ENCODE measurements at regions not wholly inside any gene's neighbourhood (a gene's known extent, or its start where the extent isn't known, plus 50 kb on each side); places are given as distances from the start of the nearest gene placed in this dataset.

- Histone ChIP-seq H3K9me3 (replicated peaks) (no peaks in the 10 kb centered on the region), H3K4me1 (no peaks in the 10 kb centered on the region), H3K4me3 (no peak overlapping the region), H3K27me3 (no peaks in the 10 kb centered on the region), H3K27ac (no peak overlapping the region), H3K36me3 (no peaks in the 10 kb centered on the region)
- DNase-seq = no peak
Measured at GRCh38 chr4:121555315-121556107, 141.3 kb downstream of the ANXA5 start.

DNA sequence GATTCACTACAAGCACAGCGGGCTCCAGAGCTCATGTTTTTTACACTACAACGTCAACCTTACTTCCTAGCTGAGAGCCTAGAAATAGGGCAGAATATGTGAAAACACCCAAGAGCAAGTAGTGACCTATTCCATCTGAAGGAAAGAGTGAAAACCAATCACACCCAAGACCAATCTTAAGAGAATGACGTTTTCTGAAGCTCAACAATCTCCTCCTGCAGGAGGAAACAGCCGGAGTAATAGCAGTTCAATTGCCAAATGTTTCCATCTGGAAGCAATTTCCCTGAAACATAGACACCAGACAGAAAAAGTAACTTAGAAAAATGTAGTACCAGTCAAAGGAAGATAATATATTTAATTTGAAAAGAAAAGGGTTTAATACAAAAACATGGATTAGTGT lies 142.4 kb downstream of the ANXA5 start:
- no peaks in the 10 kb centered on the region for H3K27me3 ChIP-seq
- H3K27ac ChIP-seq = no peak overlapping the region
- H3K36me3 ChIP-seq = no peaks in the 10 kb centered on the region
- H3K9me3 ChIP-seq (replicated peaks) = no peaks in the 10 kb centered on the region
- no peak for DNase-seq
- H3K4me1 ChIP-seq = no peaks in the 10 kb centered on the region
- no peak overlapping the region for H3K4me3 ChIP-seq

GRCh38 chr4:121551881-121552280 lies 144.9 kb downstream of the ANXA5 start:
- Histone ChIP-seq H3K27me3 (no peaks in the 10 kb centered on the region), H3K4me1 (no peaks in the 10 kb centered on the region), H3K36me3 (no peaks in the 10 kb centered on the region), H3K9me3 (replicated peaks) (no peaks in the 10 kb centered on the region), H3K27ac (no peak overlapping the region), H3K4me3 (no peak overlapping the region)
- DNase-seq = no peak

- Histone ChIP-seq H3K36me3 (no peaks in the 10 kb centered on the region), H3K4me1 (no peaks in the 10 kb centered on the region), H3K27ac (no peak overlapping the region), H3K4me3 (no peak overlapping the region), H3K27me3 (no peaks in the 10 kb centered on the region), H3K9me3 (replicated peaks) (no peaks in the 10 kb centered on the region)
- no peak for DNase-seq
Measured at GRCh38 chr4:121551271-121551670, 145.5 kb downstream of the ANXA5 start.

GRCh38 chr4:121541696-121542095 lies 155.1 kb downstream of the ANXA5 start:
- Histone ChIP-seq H3K9me3 (replicated peaks) (no peaks in the 10 kb centered on the region), H3K27ac (no peak overlapping the region), H3K4me1 (no peaks in the 10 kb centered on the region), H3K4me3 (no peak overlapping the region), H3K27me3 (no peaks in the 10 kb centered on the region), H3K36me3 (no peaks in the 10 kb centered on the region)
- no peak for DNase-seq

GRCh38 chr4:121535351-121535750 lies 154.5 kb upstream of the QRFPR start:
- Histone ChIP-seq H3K9me3 (replicated peaks) (no peaks in the 10 kb centered on the region), H3K27me3 (no peaks in the 10 kb centered on the region), H3K27ac (no peak overlapping the region), H3K36me3 (no peaks in the 10 kb centered on the region), H3K4me3 (no peak overlapping the region), H3K4me1 (no peaks in the 10 kb centered on the region)
- no peak for DNase-seq

- Histone ChIP-seq H3K9me3 (replicated peaks) (no peaks in the 10 kb centered on the region), H3K27me3 (no peaks in the 10 kb centered on the region), H3K36me3 (no peaks in the 10 kb centered on the region), H3K27ac (no peak overlapping the region), H3K4me1 (no peaks in the 10 kb centered on the region), H3K4me3 (no peak overlapping the region)
- no peak for DNase-seq
Measured at GRCh38 chr4:121534187-121534586, 153.4 kb upstream of the QRFPR start.

DNA sequence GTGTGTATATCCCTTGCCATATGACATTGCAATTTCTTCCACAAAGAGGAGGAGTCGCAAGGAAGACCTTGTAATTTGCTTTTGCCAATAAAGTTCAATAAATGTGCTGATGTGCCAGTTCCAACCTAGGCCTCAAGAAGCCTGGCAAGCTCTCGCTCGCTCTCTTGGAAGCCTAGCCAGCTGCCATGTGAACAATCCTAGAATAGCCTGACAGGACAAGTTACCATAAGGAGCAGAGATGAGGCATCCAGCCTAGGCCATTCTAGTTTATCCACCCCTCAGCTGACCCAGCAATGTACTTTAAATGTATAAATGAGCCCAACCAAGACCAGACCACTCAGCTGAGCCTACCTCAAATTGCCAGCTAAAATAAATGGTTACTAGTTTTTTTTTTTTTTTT lies 145.7 kb upstream of the QRFPR start:
- Histone ChIP-seq H3K9me3 (replicated peaks) (no peaks in the 10 kb centered on the region), H3K27me3 (peaks cover 4% of the 10 kb centered on the region; the same call in 1 of the 2 replicates), H3K27ac (no peak overlapping the region), H3K4me3 (no peak overlapping the region), H3K4me1 (no peaks in the 10 kb centered on the region), H3K36me3 (no peaks in the 10 kb centered on the region)
- DNase-seq = no peak

DNA sequence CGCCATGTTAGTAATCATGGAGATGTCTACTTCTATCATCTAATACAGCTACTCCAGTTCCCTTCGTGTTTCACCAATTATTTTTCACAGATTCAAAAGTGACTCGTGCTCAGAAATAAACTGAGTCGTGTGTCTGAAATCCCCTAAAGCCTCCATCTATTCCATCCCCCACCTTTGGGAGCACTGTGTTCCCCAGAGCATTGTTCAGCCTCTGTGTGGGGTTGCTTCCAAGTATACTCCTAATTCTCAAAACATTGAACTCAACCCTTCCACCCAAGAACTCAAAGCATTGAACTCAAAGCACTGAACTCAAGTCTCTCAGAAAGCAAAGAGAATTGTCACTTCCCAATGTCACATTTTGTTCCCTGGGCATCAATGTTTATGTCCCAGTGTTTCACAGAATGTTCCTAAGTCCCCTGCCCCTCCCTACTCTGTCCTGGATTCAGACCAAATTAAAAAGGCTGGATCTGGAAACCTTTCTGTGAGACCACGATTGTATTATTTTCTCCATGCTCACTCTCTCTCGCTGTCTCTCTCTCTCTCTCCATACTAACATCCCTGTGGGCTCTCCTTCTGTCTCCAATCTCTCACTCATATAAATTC lies 138.5 kb upstream of the QRFPR start:
- H3K36me3 ChIP-seq = no peaks in the 10 kb centered on the region
- no peak for DNase-seq
- H3K4me1 ChIP-seq = no peaks in the 10 kb centered on the region
- H3K9me3 ChIP-seq (replicated peaks) = no peaks in the 10 kb centered on the region
- no peaks in the 10 kb centered on the region for H3K27me3 ChIP-seq
- H3K4me3 ChIP-seq = no peak overlapping the region
- no peak overlapping the region for H3K27ac ChIP-seq

DNA sequence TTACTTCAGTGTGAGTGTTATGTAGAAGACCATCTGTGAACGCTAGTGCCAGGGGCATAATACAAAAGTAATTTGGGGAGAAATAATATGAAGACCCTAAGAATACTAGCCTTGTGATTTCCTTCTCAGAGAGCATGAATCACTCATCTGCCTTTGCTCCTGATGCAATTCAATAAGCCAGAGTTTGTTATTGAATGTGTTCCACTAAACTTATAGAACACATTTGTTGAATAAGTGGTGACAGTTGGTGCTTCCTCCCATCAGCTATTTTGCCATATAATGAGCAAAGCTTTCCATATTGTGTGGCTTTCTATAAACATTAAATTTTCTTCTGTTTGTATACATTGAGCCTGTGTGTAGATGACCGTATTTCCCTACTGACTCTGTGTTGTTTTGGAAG lies 136.4 kb upstream of the QRFPR start:
- Histone ChIP-seq H3K27me3 (no peaks in the 10 kb centered on the region), H3K4me3 (no peak overlapping the region)
- DNase-seq = no peak

GRCh38 chr4:121514443-121514842 lies 133.6 kb upstream of the QRFPR start:
- H3K4me1 ChIP-seq = no peaks in the 10 kb centered on the region
- no peaks in the 10 kb centered on the region for H3K27me3 ChIP-seq
- H3K4me3 ChIP-seq = no peak overlapping the region
- no peak overlapping the region for H3K27ac ChIP-seq
- H3K36me3 ChIP-seq = no peaks in the 10 kb centered on the region
- peak in 1 of 2 experiments; percentile 9 for DNase-seq
- H3K9me3 ChIP-seq (replicated peaks) = no peaks in the 10 kb centered on the region

More for the DNA sequence above, 136.4 kb upstream of the QRFPR start:
- H3K27ac ChIP-seq = no peak overlapping the region
- H3K4me1 ChIP-seq = no peaks in the 10 kb centered on the region
- no peaks in the 10 kb centered on the region for H3K36me3 ChIP-seq
- H3K9me3 ChIP-seq (replicated peaks) = no peaks in the 10 kb centered on the region

DNA sequence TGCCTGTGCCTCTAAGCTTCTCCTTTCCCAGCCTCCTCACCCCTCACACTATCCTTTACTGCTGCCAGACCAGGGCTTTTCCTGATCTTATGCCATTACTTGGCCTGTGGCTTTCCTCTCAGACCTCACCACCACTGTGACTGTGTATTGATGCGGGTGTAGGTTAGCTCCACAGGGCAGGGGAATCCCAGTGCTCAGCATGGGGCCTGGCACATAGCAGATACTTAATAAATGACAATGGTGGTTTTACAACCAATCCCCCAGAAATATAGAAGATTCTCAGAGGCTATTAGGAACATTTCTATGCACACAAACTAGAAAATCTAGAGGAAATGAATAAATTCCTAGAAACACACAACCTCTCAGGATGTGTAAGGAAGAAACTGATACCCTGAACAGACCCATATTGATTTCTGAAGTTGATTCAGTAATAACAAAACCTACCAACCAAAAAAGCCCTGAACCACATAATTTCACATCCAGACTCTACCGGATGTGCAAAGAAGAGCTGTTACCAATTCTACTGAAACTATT lies 129.6 kb upstream of the QRFPR start:
- Histone ChIP-seq H3K4me1 (no peaks in the 10 kb centered on the region), H3K4me3 (no peak overlapping the region), H3K9me3 (replicated peaks) (no peaks in the 10 kb centered on the region), H3K27ac (no peak overlapping the region), H3K36me3 (no peaks in the 10 kb centered on the region), H3K27me3 (no peaks in the 10 kb centered on the region)
- DNase-seq = no peak

DNA sequence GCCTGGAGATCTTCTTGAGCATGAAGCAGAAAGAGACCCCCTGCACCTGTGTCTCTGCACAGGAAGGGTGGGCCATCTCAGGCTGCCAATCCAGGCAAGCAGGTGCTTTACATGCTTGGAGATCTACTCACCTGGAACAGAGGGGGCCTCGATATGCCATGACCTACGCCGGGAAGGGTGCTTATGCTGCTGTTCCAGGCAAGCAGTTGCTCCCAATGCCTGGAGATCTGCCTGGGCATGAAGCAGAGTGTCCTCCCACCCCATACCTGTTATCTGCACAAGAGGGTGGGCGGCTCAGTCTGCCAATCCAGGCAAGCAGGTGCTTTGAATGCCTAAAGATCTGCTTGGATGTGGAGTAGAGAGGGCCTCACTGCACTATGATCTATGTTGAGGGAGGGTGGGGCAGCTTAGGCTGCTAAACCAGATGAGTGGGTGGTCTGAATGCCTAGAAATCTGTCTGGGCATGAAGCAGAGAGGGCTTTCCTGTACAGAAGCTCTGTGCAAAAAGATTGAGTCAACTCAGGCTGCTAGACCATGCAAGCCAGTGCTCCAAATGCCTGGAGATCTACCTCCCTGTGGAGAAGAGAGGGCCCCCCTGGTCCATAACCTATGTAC lies 104.5 kb upstream of the QRFPR start:
- Histone ChIP-seq H3K27ac (no peak overlapping the region), H3K4me1 (no peaks in the 10 kb centered on the region)
- DNase-seq = no peak

DNA sequence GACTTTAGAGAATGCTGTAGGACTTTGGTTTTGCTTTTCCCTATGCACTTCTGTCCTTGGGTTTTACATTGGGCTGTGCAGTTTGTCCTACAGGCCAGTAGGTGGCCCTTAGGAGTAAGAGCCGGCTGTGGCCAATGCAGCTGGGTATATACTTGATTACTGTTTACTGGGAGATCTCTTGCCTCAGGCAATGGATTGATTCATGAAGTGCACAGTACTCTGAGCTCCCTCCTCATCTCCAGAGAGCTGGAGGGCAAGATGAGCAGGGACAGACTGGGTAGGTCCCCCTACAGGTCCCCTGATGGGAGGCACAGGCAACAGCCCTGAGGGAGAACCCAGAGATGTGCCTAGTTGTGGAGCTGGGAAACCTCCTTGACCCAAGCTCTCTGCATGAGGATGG lies 103.8 kb upstream of the QRFPR start:
- Histone ChIP-seq H3K9me3 (replicated peaks) (no peaks in the 10 kb centered on the region), H3K4me3 (no peak overlapping the region), H3K36me3 (no peaks in the 10 kb centered on the region), H3K27me3 (no peaks in the 10 kb centered on the region), H3K4me1 (no peaks in the 10 kb centered on the region), H3K27ac (no peak overlapping the region)
- peak; percentile 42 to 65 for DNase-seq

More for the DNA sequence above, 104.5 kb upstream of the QRFPR start:
- Histone ChIP-seq H3K36me3 (no peaks in the 10 kb centered on the region), H3K4me3 (no peak overlapping the region), H3K27me3 (no peaks in the 10 kb centered on the region), H3K9me3 (replicated peaks) (no peaks in the 10 kb centered on the region)

GRCh38 chr4:121479808-121480207 lies 99.0 kb upstream of the QRFPR start:
- Histone ChIP-seq H3K27me3 (no peaks in the 10 kb centered on the region), H3K4me3 (no peak overlapping the region), H3K27ac (no peak overlapping the region), H3K4me1 (no peaks in the 10 kb centered on the region), H3K36me3 (no peaks in the 10 kb centered on the region), H3K9me3 (replicated peaks) (no peaks in the 10 kb centered on the region)
- DNase-seq = no peak
